ENCODE measurements at regions not wholly inside any gene's neighbourhood (a gene's known extent, or its start where the extent isn't known, plus 50 kb on each side); places are given as distances from the start of the nearest gene placed in this dataset.

DNA sequence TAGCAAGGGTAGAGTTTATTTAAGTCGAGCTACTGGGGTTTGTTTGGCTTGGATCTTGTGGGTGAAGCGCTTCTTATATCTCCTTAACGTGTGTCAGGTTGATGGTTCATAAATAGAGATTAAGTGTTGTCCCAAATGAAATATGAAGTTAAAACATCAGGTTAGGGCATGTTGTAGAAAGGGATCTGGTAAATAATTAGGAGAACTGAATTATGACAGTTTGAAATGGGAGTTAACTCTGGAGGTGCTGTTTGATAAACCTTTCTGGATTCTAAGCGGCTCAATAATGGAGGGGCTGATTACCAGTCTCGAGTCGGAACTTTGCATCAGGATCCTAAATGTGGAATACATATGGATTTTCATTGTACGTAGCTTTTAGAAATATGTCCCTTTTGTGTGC, 717.0 kb upstream of the WWC1 start:
- in situ Hi-C loops (cut with MboI; ENCODE audit: low pct_unique_long_range_greater_than_20kb, low sequenced_read_pairs) = no loop called here
- no peak for DNase-seq

DNA sequence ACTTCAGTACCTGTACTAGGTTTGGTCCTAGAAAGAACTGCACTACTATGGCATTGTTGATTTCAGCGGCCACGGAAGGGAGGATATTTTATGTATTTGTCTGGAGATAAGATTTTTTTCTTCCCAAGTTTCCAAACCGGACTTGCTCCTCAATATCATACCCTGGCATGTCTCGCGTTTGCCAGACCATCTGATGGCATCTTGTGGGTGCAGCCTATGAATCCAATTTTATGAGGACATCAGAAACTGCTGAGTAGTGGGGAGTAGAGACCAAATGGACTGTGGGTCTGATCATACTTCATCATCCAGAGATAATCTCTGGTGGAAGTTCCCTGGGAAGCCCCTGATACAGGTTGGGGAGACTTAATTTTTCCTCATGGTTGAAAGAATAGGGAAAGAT, 716.1 kb upstream of the WWC1 start:
- in situ Hi-C loops (cut with MboI; ENCODE audit: low pct_unique_long_range_greater_than_20kb, low sequenced_read_pairs) = no loop called here
- DNase-seq = no peak

DNA sequence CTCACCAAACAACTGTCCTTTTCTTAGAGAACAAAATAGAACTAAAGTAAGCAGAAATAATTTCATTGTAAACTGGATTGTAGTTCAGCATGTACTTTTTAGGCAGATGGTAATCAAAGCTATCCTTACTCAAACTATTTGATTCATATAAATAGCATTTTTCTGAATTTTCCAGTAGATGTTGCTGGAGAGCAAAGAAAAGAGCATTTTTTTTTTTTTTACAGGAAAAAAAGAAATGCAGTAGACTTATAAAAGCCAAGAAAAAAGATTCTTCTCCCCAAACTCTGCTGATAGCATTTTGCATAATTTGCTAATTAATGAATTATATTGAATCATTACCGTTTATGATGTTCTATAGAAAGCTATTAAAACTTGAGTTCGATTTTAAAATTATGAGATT, 715.3 kb upstream of the WWC1 start:
- in situ Hi-C loops (cut with MboI; ENCODE audit: low pct_unique_long_range_greater_than_20kb, low sequenced_read_pairs) = no loop called here
- DNase-seq = no peak

DNA sequence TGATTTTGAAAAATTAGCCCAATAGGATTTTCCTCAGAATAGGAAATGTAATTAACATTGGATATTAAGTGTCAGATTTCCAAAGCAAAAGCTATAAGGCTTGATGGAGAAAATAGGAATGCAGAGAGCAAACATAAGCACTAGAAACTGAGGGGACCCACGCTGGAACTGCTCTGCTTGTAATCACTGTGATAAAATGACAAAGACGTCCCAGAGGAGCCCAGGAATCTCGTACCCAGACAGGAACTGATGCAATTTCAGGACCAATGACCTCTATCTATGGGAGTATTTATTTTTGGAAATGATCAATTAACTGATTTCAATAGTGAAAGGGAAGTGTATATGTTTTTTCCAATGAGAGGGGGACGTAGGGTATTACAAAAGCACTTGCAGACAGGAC, 714.5 kb upstream of the WWC1 start:
- DNase-seq = no peak
- in situ Hi-C loops (cut with MboI; ENCODE audit: low pct_unique_long_range_greater_than_20kb, low sequenced_read_pairs) = no loop called here

GRCh38 chr5:167577616-167578015, 713.8 kb upstream of the WWC1 start:
- in situ Hi-C loops (cut with MboI; ENCODE audit: low pct_unique_long_range_greater_than_20kb, low sequenced_read_pairs) = no loop called here
- no peak for DNase-seq

- in situ Hi-C loops (cut with MboI; ENCODE audit: low pct_unique_long_range_greater_than_20kb, low sequenced_read_pairs) = no loop called here
- DNase-seq = no peak
Observed at GRCh38 chr5:167578977-167579692, 712.3 kb upstream of the WWC1 start.

- in situ Hi-C loops (cut with MboI; ENCODE audit: low pct_unique_long_range_greater_than_20kb, low sequenced_read_pairs) = no loop called here
- no peak for DNase-seq
Observed at GRCh38 chr5:167579693-167580055, 711.8 kb upstream of the WWC1 start.

DNA sequence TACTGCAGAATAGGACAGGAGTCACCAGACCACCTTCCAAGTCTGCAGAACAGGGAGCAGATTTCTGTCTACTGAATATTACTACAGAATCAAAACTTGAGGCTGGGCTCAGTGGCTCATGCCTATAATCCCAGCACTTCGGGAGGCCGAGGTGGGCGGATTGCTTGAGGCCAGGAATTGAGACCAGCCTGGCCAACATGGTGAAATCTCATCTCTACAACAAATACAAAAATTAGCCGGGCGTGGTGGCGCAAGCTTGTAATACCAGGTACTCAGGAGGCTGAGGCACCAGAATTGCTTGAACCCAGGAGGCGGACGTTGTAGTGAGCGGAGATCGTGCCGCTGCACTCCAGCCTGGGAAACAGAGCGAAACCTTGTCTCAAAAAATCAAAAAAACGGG, 710.8 kb upstream of the WWC1 start:
- no peak for DNase-seq
- in situ Hi-C loops (cut with MboI; ENCODE audit: low pct_unique_long_range_greater_than_20kb, low sequenced_read_pairs) = no loop called here

GRCh38 chr5:167582283-167582682, 709.2 kb upstream of the WWC1 start:
- no peak for DNase-seq
- in situ Hi-C loops (cut with MboI; ENCODE audit: low pct_unique_long_range_greater_than_20kb, low sequenced_read_pairs) = no loop called here

DNA sequence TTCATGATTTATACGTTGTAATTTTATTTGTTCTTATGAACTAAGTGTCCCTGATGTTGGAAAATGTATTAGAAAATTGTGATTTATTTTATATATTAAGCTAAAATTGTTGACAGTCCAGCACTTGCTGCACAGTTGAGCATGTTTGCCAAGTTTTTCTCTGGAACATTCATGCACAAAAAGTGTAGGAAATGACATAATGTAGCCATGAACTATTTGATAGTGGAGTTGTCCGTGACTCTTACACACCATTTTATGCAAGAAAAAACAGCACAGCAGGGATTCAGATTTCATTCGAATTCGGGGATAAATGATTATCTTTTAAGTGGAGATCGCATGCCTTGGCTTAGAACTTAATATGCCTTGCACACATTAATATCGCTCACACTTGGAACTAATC, 708.6 kb upstream of the WWC1 start:
- in situ Hi-C loops (cut with MboI; ENCODE audit: low pct_unique_long_range_greater_than_20kb, low sequenced_read_pairs) = no loop called here
- DNase-seq = no peak

GRCh38 chr5:167585184-167585583, 706.3 kb upstream of the WWC1 start:
- in situ Hi-C loops (cut with MboI; ENCODE audit: low pct_unique_long_range_greater_than_20kb, low sequenced_read_pairs) = no loop called here
- DNase-seq = no peak

DNA sequence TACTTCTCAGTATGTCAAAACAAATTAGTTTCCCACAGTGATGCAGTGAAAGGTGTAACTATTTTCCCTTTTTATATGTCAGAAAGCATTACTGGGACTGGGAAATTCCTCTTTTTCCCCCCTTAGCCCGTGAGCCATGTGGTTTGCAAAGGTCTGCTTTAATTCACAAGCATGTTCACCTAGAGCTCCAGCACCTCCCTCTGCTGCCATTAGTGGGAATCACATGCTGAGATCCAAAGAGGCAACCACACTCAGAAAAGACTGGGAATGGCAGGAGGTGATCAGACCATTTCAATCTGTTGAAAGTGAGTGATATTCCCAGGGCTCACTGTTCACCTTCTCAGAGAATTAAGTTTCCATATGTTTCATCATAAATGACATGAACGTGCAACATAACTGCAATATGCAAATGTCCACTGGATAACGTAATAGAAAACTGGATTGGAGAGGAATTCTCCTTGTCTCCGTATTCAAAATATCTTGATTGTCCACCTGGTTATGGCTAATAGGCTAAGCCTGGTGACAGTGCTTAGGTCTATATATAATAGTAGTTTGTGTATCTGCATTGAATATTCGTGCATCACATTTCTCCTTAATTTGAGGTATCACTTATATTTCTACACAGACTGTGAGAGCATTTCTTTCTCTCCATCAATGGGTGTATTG, 703.5 kb upstream of the WWC1 start:
- in situ Hi-C loops (cut with MboI; ENCODE audit: low pct_unique_long_range_greater_than_20kb, low sequenced_read_pairs) = no loop called here
- no peak for DNase-seq

- in situ Hi-C loops (cut with MboI; ENCODE audit: low pct_unique_long_range_greater_than_20kb, low sequenced_read_pairs) = no loop called here
- no peak for DNase-seq
Observed at GRCh38 chr5:167592114-167592513, 699.3 kb upstream of the WWC1 start.

GRCh38 chr5:167593329-167594060, 698.0 kb upstream of the WWC1 start:
- no peak for DNase-seq
- in situ Hi-C loops (cut with MboI; ENCODE audit: low pct_unique_long_range_greater_than_20kb, low sequenced_read_pairs) = no loop called here

DNA sequence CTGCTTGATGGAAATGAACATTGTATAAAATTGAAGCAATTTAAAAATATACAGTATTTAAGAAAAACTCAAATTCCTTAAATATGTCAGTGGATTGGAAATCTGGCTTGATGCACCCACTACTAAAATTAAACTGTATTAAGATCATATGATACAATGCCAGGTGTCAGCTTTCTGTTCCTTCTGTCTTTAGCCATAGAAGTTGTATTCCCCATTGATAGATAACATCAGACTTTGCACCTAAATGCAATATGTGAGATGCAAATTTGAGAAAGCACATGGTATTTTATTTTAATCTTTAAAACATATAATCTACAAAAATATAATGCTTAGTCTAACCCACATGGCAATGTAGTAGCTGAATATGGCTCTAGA, 697.4 kb upstream of the WWC1 start:
- no peak for DNase-seq
- in situ Hi-C loops (cut with MboI; ENCODE audit: low pct_unique_long_range_greater_than_20kb, low sequenced_read_pairs) = no loop called here

DNA sequence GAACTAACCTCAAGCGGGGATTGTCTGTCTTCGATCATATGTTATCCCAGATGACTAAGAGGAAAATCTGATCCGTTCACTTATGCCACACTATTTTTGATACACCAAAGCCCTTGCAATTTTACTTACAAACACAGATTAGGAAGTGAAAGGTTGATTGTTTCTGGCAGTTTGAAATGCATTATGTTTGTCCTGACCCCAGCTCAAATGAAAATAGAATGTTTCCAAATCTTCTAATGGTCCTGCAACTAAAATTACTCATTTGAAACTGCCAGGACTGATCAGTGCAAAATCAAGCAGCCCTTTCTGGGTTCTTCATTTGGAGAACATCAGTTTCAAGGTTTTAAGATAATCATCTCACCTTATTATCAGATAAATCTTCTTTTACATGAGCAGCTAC, 696.7 kb upstream of the WWC1 start:
- DNase-seq = no peak
- in situ Hi-C loops (cut with MboI; ENCODE audit: low pct_unique_long_range_greater_than_20kb, low sequenced_read_pairs) = no loop called here

DNA sequence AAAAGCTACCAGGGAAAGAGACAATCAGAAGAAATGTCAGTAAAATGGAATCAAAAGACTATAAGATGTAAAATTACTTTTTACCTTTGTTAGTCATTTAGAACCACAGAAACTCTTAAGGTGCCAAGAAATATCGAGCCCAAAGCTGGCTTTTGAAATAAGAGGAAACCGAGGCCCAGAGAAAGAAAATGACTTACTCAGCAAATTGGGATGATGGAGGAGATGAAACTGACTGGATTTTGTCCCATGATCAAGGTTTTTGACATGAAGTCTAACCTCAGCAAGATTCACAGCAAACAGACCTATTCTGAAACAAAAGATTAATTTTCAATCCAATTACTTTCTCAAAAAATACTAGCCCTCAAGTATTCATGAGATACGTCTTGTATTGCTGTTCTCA, 696.2 kb upstream of the WWC1 start:
- DNase-seq = no peak
- in situ Hi-C loops (cut with MboI; ENCODE audit: low pct_unique_long_range_greater_than_20kb, low sequenced_read_pairs) = no loop called here

- in situ Hi-C loops (cut with MboI; ENCODE audit: low pct_unique_long_range_greater_than_20kb, low sequenced_read_pairs) = no loop called here
- DNase-seq = no peak
Observed at GRCh38 chr5:167598166-167598565, 693.3 kb upstream of the WWC1 start.

DNA sequence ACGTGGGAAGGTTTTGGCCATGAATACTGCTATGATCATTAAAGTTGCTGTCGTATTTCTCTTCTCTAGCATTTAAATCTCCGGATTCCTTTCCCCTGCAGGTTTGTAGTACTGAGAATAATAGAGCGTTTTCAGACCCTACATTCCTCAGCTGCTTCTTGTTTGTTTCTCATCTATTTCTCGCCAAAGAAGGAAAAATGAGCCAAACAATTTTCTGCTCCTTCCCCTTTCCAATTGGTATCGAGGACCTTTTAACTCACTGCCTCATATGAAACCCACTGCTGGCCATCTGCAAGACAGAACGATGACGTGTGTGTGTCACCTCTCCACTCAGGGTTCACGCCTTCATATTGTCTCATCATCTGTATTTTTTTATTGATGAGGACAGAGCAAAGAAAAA, 689.4 kb upstream of the WWC1 start:
- in situ Hi-C loops (cut with MboI; ENCODE audit: low pct_unique_long_range_greater_than_20kb, low sequenced_read_pairs) = no loop called here
- no peak for DNase-seq

DNA sequence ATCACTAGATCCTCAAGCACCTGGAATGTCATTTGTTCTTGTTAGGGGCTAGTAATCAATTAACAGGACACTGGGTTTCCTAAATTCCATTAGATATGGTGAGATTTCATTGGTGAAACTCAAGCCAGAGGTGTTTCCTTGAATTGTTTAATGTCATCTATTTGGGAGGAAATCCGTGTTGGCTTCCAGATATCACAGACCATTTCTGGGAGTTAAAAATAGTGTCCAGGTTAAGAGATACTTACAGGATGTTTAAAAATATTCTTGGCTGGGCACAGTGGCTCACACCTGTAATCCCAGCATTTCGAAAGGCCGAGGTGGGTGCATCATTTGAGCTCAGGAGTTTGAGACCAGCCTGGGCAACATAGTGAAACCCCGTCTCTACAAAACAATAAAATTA, 688.3 kb upstream of the WWC1 start:
- in situ Hi-C loops (cut with MboI; ENCODE audit: low pct_unique_long_range_greater_than_20kb, low sequenced_read_pairs) = no loop called here
- no peak for DNase-seq

Data from KBM-7 (cell line).